GM21576 (cell line): ENCODE measurements at regions not wholly inside any gene's neighbourhood (a gene's known extent, or its start where the extent isn't known, plus 50 kb on each side); places are given as distances from the start of the nearest gene placed in this dataset.
A peak's percentile ranks its signal among the peaks of the same experiment; 100 is the strongest.

Source experiments
- ATAC-seq: cut with Tn5 transposase; IDR thresholded peaks from one replicate; pipeline ENCODE4 v1.9.1; 2021; ENCODE audit warnings: mild to moderate bottlenecking, moderate library complexity; ENCODE audit not compliant: unreplicated experiment

DNA sequence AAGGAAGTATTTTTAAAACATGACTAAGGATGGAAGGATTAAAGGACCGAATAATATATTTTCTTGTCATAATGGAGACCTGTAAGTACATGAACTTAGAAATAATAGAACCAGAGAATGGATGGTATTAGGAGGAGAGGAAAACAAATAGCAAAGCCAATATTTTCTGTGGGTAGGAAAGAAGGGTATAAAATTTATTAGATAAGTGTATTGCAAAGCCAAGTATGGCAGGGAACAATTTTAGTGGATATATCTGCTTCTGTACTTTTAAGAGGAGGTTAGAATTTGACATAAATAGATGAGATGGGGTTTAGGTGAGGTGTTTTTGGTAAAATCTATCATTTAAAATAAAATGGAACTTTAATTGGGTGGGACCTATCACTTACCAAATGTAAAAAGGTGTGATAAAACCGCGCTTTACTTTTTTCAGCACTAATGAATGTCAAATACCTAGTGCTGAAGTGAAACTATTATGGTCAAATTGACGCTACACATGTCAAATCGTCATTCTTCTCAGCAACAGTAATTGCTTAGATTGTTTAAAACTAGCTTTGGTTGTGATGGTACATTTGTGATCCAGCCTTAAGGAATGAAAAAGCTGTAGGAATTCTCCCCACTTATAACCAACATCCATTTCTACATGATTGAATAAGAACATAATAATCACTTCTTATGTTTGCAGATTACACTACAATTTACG is 78.1 kb upstream of the ZEB2 start:
- ATAC-seq: no peak

DNA sequence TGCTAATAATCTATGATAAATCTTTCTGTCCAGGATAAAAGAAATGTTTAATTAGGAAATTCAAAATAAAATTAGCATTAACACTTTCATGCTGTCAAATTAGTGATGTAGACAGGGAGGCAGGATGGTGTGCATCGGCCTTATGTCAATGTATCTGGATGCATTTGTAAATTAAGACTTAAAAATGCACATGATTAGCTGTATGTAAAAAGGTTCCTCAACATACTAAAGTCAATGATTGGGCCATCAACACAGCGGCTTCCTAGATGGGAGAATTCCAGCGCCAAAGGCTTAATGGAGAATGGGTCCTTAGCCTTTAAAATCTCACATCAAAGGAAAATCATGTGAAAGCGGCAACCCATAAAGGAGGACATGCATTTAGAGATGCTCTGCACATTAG is 77.5 kb upstream of the ZEB2 start:
- no peak for ATAC-seq

DNA sequence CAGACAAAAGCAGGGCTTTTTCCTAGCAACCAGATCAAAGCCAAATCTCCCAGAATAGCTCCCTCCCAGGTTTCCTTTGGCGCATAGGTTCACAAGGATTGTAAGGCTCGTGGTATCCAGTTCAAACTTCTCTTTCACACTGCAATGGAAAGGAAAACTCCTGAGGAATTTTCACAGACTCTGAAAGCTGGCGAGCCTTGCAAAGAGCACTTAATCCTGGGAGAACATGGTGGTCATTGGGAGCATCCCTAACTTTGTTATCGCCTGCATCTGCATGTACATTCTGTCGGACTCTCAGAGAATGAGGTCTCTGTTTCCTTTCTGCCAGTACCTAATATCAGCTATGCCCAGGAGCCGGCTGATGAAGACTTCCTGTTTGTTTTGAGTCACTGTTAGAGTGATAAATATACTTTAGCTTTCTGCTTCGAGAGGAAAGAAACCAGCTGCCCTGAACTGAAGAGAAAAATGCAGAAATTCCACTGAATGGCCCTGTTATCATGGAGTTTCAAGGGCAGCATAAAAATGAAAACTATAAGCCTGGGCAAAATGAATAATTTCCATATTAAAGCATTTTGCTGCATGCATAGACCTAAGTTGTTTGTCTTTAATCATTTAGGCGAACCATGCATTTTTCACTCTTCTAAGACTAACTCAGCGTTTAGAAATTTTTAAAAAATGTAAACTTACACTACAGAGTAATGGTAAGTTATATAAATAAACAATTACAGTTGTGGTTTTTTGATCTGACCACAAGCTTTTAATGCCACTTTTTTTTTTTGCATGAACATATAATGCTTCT is 76.4 kb upstream of the ZEB2 start:
- peak; percentile 93 for ATAC-seq

DNA sequence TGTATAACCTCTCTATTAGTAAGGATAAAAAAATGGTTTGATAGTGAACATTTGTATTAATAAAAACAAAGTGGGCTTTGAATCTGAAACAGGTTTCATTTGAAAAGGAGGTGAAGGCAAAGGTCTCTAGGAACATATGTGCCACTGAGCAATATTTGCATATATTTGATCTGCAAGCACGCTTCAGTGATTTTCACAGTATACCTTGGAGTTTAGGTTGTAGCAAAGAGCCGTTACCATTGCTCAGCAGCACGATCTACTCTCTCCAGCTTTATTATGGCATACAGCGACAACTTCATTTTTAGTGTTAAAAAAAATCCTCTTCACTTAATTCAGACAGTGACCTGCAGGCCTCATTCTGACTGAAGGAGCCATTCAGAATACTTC is 75.8 kb upstream of the ZEB2 start:
- ATAC-seq: no peak

DNA sequence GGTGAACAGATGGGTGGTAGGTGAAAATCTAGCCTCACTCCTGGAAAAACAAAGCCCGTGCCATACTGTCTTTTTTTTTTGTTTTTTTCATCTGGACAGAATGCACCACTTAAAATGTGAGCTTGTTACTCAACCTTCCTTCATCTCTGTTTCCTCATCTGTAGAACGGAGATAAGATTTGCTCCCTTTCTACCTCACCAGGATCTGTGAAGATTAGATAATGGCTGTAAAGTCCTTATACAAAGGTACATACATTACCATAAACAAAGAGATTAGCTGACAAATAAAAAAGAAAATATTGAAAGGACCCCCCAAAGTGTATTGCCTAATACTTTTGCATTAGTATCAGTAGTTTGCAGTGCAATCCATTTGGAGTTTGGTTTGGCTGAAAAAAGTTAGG is 75.4 kb upstream of the ZEB2 start:
- ATAC-seq: no peak

DNA sequence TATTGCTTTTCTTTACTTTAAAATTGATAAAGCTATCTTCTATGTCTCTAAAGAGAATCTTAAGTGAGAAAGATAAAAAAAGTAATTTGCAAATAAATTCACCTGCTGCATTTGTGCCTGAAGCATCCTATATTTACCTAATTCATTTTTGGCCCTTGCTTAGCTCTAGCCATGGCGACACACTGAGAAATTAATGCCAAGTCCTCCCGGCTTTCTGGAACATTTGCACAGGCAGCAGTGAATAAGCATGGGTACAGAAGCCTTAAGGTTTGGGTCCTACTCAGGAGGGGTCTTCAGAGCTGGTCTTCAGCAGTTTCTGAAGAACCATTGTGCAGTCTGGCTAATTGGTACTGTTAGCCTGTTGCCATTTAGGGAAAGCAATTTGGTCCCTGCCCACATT is 73.9 kb upstream of the ZEB2 start:
- no peak for ATAC-seq

DNA sequence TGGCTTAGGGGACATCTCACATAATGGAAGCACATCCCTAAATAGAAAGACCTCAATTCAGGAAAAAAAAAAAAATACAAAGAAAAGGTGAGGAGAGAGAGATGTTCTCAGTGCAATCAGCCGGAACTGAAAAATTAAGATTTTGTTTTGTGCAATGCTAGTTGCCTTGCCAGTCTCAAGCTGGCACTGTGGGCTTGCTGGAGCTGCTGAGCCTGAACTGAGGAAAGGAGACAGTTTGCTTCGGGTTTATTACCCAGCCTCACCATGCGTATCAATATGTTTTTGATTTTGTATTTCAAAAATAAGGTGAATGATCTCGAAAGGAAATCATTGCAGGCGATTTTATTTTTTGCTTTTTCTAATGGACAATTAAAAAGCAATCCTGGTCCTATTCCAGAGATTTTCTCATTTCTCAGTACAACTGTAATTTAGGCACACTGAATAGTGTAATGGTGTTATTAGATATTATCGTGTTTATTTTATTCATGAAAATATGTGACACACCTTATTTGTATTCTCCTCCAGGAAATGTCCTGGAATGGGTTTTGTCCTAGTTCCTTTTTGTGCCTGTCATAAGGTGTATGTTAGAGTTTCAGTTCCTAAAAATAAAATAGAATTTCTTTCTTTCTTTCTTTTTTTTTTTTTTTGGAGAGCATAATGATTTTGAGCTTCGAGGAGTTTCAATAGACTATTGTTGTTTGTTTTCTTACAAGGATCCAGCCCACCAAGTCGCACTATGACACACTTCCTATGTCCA is 72.8 kb upstream of the ZEB2 start:
- no peak for ATAC-seq

DNA sequence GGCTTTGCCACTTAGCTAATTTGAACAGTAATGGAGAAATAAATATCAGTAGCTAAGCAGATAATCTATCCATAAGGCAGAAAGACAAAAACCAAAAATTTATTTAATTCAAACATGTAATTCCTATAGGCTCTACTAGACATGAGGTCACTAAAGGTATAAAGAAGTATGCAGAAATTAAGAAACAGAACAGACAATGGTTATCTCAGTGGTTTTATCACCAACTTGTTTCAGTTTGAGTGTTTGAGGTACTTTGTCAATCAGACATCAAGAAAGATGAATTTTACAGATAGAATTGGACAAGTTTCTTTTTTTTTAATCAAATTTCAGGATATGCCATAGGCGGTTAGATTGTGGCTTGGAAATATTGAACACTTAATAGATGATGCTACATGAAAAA is 67.4 kb upstream of the ZEB2 start:
- ATAC-seq: no peak

DNA sequence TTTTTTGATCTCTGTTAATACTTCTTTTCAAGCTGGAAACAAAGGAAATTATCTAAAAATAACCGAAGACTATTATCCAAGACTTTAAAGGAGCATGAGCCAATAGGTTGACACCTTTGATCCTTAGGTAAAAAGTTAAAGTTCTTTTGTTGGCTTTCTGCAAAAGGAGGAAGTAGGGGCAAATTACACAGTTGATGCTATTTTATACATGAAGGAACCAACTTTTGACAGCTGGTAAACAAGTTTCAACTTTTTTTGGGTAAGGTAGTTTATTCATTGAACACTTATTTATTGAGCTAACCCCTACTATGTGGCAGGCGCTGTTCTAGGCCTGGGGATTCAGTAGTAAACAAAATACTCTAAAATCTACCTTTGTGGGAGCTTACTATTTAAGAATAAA is 66.6 kb upstream of the ZEB2 start:
- no peak for ATAC-seq

DNA sequence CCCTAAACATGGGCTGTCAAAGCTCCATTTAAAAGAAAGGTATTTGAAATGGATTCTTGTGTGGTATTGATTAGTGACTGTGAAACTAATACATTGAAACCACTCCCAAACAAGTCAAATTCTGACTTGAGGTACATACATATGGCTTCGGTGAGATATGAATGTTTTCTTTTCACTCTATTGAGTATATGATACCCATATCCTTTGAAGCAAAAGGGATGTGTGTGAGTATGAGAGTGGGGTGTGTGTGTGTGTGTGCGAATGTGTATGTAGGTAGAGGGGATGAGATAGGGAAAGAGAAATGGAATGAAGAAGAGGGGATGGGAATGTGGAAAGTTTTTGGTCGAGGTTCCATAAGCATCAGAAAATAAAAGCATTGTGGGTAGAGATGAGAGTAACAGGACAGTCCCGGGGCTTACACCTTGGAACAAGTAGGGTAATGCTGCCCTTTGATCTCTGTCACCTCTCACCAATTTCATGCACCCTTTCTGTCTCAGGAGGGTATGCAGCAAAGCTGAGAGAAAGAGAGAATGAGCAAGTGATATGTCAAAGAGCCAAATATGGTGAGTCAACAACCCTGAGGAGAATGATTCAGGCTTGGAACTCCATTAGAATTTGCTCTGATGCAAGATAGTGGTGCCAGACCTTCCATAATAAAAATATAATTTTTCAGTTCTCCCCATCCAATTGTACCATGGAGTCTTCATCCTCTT is 64.0 kb upstream of the ZEB2 start:
- no peak for ATAC-seq

DNA sequence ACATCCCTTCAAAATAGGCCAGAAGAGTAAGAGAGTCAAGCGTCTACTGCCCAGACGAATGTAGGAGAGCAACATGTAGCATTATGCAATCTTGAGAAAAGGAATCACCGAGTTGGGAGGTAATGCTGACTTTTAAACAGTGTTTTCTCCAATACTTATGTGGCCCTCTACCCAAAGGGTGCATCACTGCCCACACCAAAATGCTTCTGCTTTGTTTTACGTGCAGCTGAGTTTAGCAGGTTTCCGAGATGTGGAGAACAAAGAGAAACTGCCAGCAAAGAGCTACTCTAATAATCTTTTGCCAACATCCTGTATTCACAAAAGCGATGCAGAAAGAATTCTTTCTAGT is 63.4 kb upstream of the ZEB2 start:
- ATAC-seq: no peak

DNA sequence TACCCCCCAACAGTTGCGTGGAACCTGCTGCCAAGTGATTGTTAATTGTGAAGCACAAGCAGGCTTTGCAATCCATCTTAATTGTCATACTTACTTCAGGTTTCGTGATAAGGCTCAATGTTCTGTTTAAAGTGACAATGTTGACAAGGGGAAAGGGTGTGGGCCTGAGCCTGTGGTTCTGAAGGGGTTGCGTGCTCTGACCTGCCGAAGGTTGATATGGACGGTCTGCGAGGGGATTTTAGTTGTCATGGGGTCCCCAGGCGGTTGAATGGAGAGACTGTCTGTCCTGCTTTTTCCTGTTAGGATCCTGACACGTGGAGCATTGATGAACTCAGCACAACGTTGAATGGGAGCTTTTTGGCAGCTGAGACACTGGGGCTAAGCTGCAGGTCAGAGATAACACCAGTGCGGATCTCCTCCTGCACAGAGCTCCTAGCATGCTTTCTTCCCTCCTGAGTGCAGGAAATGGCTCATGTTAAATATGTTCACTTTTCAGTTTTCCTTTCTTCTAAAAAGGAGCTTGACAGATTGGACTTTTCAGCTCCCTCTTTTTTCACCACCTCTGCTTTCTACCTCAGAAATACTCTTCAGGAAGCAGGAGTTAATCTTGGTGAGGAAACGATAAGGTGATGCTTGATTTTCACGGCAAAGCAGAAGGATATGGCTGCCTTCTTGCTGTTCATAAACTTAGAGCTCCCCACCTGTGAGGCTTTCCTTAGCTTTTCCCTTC is 62.9 kb upstream of the ZEB2 start:
- no peak for ATAC-seq

DNA sequence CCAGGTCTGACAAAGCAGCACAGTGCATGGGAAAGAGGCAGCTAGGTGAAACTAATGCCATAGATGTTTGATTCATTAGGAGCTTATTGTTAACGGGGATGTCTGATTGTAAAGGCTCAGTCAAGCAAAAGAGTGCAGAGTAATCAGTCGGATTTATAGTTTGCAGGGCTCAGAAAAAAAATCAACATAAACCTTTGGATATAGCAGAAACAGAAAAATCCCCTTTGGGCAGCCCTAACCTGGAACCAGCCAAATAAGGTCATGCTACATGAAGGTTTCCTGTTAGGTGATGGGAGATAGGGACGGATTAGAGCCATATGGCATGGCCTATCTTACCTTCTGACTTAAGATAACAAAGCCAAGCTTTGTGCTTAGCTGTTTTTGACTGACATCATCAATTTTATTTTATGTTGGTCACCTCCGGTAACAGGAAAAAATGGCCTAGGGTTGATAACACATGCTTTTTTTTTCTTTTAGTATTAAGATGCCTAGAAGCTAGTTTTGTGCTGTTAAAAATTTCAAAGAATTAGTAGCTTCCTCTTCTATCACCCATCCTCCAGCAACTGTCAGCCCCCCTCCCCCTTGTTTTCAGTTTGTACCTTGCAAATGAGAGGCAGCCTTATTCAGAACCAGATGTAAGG is 60.7 kb upstream of the ZEB2 start:
- ATAC-seq: no peak

DNA sequence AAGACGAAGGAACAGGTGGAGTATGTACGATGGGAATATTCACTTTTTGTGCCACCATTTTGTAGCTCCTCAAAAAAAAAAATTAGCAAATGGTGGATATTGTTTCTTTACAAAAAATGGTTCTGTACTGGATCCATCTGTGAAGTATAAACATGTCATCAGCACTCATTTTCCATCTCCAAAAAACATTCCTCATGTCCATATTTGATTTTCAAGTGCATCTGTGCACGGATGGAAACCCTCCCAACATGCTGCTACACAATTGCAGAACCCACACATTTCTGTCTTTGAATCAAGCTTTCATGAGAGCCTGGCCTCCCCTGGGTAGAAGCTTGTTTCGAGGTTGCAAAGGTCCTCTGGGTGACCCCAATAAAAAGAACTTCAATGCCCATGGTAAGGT is 59.6 kb upstream of the ZEB2 start:
- no peak for ATAC-seq

DNA sequence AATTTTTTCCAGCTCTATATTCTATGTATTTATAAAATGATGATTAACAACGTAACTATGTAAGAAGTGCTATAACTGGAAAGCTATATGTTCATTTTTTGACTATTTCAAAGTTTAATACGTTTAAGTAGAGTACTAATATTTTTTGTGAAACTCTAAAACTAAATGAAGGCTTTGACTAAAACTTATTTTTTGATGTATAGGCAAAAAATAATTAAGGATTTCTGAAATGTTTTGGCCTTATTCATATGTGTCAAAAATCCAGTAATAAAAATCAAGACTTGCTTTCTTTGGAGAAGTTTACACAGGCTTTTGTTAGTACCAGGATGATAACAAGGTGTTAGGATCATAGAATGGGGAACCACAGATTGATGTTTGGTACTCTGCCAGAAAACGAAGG is 58.2 kb upstream of the ZEB2 start:
- no peak for ATAC-seq

DNA sequence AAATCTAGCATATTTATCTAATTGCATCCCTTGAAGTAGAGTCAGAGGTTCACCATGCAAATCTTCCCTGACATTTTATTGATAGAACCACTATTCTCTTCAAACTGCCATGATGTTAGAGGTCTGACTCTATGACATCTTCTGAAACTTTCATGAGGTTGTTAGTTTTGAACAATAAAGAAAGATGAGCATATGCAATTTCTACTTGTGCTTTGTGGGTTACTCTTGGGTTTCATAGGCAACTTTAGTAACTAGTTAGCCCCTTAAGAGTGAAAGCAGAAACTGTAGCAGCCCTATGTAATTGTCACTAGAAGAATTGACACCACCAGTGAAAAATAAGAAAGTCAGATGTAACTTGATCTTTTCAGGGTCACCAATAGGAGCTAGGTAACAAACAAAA is 53.1 kb upstream of the ZEB2 start:
- ATAC-seq: no peak

DNA sequence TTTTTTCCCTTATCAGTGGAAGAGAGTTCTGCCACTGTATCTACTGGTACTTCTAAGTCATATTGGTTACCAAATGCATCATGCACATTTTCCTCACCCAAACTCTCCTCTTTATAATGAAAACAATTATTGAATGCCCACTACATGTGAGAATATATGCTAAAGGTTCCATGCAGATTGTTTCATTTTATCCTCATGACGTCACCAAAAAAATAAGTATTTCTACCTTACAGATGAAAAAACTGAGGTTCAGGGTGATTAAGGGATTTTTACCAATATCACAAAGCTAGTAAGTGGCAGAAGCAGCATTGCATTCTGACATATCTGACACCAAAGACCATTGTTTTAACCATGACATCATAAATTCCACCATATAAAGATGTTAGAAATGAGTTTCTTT is 51.9 kb upstream of the ZEB2 start:
- no peak for ATAC-seq

DNA sequence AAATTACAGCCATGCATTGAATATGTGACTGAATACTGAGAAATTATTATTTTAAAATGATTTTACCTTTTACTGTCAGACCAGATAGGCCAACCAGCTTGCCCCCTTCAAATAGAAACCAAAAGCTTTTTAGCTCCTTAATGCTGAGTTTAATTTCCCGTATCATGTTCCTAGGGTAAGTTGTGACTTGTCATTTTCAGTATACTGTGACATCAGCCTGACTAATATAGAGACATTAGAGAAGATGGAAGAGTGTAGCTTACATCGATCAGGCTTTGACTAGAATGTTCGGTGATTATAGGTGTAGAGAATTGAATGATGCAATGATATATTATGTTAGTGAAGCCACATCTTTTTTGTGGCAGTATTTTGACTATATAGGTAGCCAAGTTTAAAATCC is 50.6 kb upstream of the ZEB2 start:
- ATAC-seq: no peak
